D721Med (cell line): ENCODE measurements at regions not wholly inside any gene's neighbourhood (a gene's known extent, or its start where the extent isn't known, plus 50 kb on each side); places are given as distances from the start of the nearest gene placed in this dataset.

Experiments
- DNase-seq: peaks from one replicate; pipeline ENCODE4 v3.0.0; 2011; ENCODE audit warnings: low spot score; ENCODE audit not compliant: insufficient read length
- FAIRE-seq: peaks from 2 replicates; lab custom pipeline; 2011; peaks lifted over from hg19 to GRCh38; lab: Jason Lieb, UNC
- TF ChIP-seq, protein P1 (sequence below): IDR thresholded peaks from 2 replicates; pipeline ENCODE4 v1.5.1; 2012; ENCODE audit warnings: mild to moderate bottlenecking, control low read depth; ENCODE audit not compliant: insufficient read depth; ENCODE audit errors: missing control alignments

DNA sequence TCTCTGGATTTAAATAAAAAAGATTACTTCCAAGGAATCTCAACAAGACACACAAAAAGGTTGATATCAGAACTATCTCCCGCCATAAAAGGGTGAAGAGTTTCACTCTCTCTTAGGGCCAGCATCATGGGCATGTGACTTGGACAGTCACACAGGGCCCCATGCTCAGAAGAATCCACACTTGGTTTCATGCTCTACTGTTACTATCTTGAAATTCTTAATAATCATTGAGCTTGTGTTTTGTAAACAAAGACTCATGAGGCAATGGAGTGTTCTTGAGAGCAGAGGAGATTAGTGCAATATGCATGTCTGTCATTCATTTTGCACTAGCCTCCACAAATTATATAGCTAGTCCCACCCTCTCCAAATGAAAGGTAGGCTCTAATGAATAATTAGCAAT, 58.4 kb downstream of the HMHB1 start:
- no peak for DNase-seq
- FAIRE-seq: no peak
- TF ChIP-seq, protein P1, sequence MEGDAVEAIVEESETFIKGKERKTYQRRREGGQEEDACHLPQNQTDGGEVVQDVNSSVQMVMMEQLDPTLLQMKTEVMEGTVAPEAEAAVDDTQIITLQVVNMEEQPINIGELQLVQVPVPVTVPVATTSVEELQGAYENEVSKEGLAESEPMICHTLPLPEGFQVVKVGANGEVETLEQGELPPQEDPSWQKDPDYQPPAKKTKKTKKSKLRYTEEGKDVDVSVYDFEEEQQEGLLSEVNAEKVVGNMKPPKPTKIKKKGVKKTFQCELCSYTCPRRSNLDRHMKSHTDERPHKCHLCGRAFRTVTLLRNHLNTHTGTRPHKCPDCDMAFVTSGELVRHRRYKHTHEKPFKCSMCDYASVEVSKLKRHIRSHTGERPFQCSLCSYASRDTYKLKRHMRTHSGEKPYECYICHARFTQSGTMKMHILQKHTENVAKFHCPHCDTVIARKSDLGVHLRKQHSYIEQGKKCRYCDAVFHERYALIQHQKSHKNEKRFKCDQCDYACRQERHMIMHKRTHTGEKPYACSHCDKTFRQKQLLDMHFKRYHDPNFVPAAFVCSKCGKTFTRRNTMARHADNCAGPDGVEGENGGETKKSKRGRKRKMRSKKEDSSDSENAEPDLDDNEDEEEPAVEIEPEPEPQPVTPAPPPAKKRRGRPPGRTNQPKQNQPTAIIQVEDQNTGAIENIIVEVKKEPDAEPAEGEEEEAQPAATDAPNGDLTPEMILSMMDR: no peak

DNA sequence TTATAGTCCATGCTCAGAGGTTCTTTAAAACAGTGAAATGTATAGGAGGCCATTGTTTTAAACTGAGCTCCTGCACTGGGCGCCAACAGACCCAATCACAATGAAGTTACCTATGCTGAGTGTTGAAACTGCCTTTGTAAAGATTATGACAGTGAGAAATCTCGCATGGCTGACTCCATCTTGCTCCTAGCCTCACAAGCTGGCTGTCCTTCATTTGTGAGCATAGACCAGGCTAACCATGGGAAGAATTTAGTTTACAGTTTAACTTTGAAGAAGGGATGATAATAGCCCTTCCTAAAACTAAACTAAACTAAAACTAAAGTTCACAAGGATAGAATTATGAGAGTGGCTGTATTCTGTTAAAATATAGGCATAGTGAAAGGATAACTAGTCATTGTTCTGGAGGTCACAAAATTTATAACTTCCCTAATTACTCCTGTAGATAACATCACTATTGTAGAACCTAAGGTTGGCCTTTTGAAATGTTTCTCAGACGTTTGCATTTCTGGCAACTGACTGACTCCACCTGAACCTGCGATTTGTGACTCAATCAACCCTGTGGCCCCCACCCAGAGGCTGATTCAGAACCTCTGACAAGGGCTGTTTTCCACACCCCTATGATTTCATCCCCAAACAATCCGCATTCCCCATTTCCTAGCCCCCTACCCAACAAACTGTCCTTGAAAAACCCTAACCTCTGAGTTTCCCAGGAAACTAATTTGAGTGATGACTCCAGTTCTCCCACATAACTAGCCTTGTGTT, 59.1 kb downstream of the HMHB1 start:
- FAIRE-seq (no peak), DNase-seq (no peak)
- TF ChIP-seq, protein P1: no peak

DNA sequence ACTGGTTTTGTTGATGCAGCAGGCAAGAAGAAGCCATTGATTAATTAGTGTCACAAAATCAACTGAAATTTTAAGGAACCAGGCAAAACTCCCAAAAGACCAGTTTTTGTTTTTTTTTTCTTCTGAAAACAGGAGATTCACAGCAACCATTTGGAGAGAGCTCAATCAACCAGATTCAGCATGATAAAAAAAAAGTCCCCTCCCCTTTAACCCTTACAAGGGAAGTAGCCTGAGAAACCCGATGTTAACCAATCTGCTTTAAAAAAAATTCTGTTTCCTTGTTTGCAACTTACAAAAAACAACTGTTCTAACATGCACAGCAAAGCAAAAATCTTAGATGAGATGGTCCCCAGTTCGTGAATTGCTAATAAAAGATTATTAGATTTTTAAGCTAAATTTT, 59.7 kb downstream of the HMHB1 start:
- TF ChIP-seq, protein P1: no peak
- no peak for FAIRE-seq
- no peak for DNase-seq

DNA sequence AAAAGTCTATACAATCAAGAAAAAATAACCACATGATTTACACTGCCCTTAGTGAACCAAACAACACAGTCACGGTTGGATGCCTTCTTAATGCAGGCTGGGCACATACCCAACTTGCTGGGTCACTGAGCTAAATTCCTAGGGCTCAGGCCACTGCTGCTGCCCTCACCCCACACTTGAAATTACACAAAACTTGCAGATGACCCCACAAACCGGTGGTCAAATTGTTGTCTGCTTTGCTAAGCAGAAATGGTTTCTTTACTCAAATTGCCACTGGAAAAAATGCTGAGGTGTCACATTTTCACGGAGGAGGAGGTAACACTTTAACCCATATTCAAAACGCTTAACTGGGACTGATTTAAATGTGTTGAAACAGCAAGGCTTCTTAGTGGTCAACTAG, 62.4 kb downstream of the HMHB1 start:
- TF ChIP-seq, protein P1: no peak
- DNase-seq: no peak
- no peak for FAIRE-seq

DNA sequence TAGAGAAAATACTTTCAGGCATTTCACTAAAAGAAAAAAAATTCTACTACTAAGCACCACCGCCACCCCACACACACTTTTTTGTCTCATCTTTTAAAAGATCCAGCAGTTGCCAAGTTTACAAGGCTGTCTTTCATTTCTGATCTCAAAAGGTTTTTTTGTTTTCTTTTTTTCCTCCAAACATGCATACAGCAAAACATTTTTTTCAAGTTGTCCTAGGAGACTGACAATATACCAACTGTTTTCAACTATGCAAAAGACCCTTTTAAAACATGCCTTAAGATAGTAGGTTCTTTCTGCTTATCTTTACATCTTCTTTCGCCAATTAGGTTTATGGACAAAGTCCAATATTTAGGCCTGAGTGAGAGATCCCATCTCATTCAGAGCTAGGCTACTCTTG, 65.2 kb downstream of the HMHB1 start:
- DNase-seq (no peak), FAIRE-seq (no peak)
- TF ChIP-seq, protein P1: no peak

DNA sequence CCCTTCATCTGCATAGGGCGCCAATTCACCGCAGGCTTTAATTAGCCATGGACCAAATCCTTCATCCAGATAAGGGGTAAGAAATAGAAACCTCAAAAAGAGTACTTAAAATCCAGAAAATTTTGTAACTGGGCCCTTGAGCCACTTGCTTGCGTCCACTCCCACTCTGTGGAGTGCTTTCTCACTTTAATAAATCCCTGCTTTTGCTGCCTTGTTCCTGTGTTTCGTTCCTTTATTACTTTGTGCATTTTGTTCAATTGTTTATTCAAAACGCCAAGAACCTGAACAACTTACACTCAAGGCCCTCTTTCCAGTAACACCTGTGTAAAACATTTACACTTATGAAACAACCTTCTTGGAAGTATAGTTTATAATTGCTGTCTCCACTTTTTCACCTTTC, 66.5 kb downstream of the HMHB1 start:
- FAIRE-seq: no peak
- TF ChIP-seq, protein P1: no peak
- DNase-seq: no peak

DNA sequence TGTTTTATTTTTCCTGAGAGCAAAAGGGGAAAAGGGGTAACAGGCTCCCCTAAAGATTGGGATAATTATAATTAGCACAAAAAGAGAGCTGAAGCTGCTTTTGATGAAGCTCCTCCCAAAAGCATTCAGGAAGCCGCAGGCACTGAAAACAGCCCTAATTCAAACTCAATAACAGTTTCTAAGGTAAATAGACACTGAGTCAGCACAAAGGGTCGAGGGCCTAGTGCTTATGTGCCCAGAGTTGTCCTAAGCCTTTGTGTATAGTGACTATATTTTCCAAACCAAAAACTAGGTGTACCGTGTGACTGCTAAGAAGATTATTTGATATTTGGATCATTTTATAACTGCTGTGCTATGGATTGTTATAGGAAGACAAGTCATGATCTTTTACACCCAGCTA, 67.7 kb downstream of the HMHB1 start:
- TF ChIP-seq, protein P1: no peak
- DNase-seq: no peak
- no peak for FAIRE-seq
